Large intestine (tissue), 3 donors: ENCODE measurements at regions not wholly inside any gene's neighbourhood (a gene's known extent, or its start where the extent isn't known, plus 50 kb on each side); places are given as distances from the start of the nearest gene placed in this dataset.
A peak's percentile ranks its signal among the peaks of the same experiment; 100 is the strongest.

Source experiments
- DNase-seq, 2 donors: peaks; one replicate each; pipeline versions ENCODE4 v3.0.0 to v3.0.0-alpha.2; 2013
- H3K27ac ChIP-seq: one replicate; pipeline ENCODE4 v1.5.1; 2013; ENCODE audit warnings: low read length
- H3K27me3 ChIP-seq: 2 replicates; pipeline ENCODE4 v1.6.1; 2013; ENCODE audit warnings: low read length; ENCODE audit not compliant: control insufficient read depth, insufficient read depth
- H3K36me3 ChIP-seq: 2 replicates; pipeline ENCODE4 v1.6.1; 2013; ENCODE audit warnings: low read length; ENCODE audit not compliant: control insufficient read depth, insufficient read depth
- H3K4me1 ChIP-seq: one replicate; pipeline ENCODE4 v1.6.1; 2013; ENCODE audit warnings: low read length; ENCODE audit not compliant: control insufficient read depth, insufficient read depth
- H3K4me3 ChIP-seq: one replicate; pipeline ENCODE4 v1.5.1; 2013; ENCODE audit warnings: low read length
- H3K9me3 ChIP-seq: one replicate; pipeline ENCODE4 v1.6.1; 2013; ENCODE audit warnings: mild to moderate bottlenecking, low read depth, low read length, moderate library complexity; ENCODE audit not compliant: control insufficient read depth
- WGBS: methylation state at CpG from one replicate; pipeline ENCODE4 v1.1.5; 2013; ENCODE audit warnings: low lambda C conversion rate; ENCODE audit not compliant: insufficient coverage; 5-methylcytosine and 5-hydroxymethylcytosine counted together

GRCh38 chr1:229951856-229952534 is 115.0 kb upstream of the GALNT2 start:
- no peaks in the 10 kb centered on the region for H3K4me1 ChIP-seq
- no peak overlapping the region for H3K4me3 ChIP-seq
- H3K27me3 ChIP-seq: no peaks in the 10 kb centered on the region
- no peak overlapping the region for H3K27ac ChIP-seq
- no peak for DNase-seq
- WGBS: 100% methylated on average over 1 of the region's 2 CpGs
- no peaks in the 10 kb centered on the region for H3K36me3 ChIP-seq
- H3K9me3 ChIP-seq: no peaks in the 10 kb centered on the region

GRCh38 chr1:229952670-229953520 is 114.1 kb upstream of the GALNT2 start:
- Histone ChIP-seq H3K9me3 (no peaks in the 10 kb centered on the region), H3K4me3 (no peak overlapping the region), H3K27me3 (no peaks in the 10 kb centered on the region), H3K27ac (no peak overlapping the region), H3K36me3 (no peaks in the 10 kb centered on the region), H3K4me1 (no peaks in the 10 kb centered on the region)
- WGBS: no CpG with 5 or more reads among the region's 4 CpGs
- no peak for DNase-seq

GRCh38 chr1:229953736-229954326 is 113.2 kb upstream of the GALNT2 start:
- H3K9me3 ChIP-seq: no peaks in the 10 kb centered on the region
- H3K4me1 ChIP-seq: no peaks in the 10 kb centered on the region
- H3K27ac ChIP-seq: no peak overlapping the region
- no peaks in the 10 kb centered on the region for H3K36me3 ChIP-seq
- WGBS: 78% methylated on average over 1 of the region's 1 CpG
- H3K27me3 ChIP-seq: no peaks in the 10 kb centered on the region
- no peak for DNase-seq
- no peak overlapping the region for H3K4me3 ChIP-seq

GRCh38 chr1:229964281-229964680 is 102.8 kb upstream of the GALNT2 start:
- WGBS: no CpG with 5 or more reads among the region's 2 CpGs
- DNase-seq: no peak

GRCh38 chr1:229970714-229971113 is 96.3 kb upstream of the GALNT2 start:
- Histone ChIP-seq H3K9me3 (no peaks in the 10 kb centered on the region), H3K27me3 (peaks cover 4% of the 10 kb centered on the region), H3K27ac (no peak overlapping the region), H3K4me3 (no peak overlapping the region), H3K4me1 (no peaks in the 10 kb centered on the region), H3K36me3 (no peaks in the 10 kb centered on the region)
- no CpG with 5 or more reads among the region's 8 CpGs for WGBS
- no peak for DNase-seq

More at GRCh38 chr1:229964281-229964680, 102.8 kb upstream of the GALNT2 start:
- Histone ChIP-seq H3K4me1 (no peaks in the 10 kb centered on the region), H3K36me3 (no peaks in the 10 kb centered on the region), H3K27me3 (peaks cover 4% of the 10 kb centered on the region), H3K27ac (no peak overlapping the region), H3K9me3 (no peaks in the 10 kb centered on the region), H3K4me3 (no peak overlapping the region)

- no CpG with 5 or more reads among the region's 13 CpGs for WGBS
- no peaks in the 10 kb centered on the region for H3K27me3 ChIP-seq
- no peaks in the 10 kb centered on the region for H3K4me1 ChIP-seq
These were observed 95.9 kb upstream of the GALNT2 start for GRCh38 chr1:229971141-229971540.

GRCh38 chr1:229972600-229973296 is 94.3 kb upstream of the GALNT2 start:
- WGBS: no CpG with 5 or more reads among the region's 9 CpGs
- H3K27ac ChIP-seq: no peak overlapping the region
- no peak overlapping the region for H3K4me3 ChIP-seq
- peak in 1 of 2 donors; percentile 4 for DNase-seq
- H3K27me3 ChIP-seq: no peaks in the 10 kb centered on the region
- no peaks in the 10 kb centered on the region for H3K36me3 ChIP-seq
- no peaks in the 10 kb centered on the region for H3K4me1 ChIP-seq
- H3K9me3 ChIP-seq: no peaks in the 10 kb centered on the region

More at GRCh38 chr1:229971141-229971540, 95.9 kb upstream of the GALNT2 start:
- DNase-seq: no peak
- H3K4me3 ChIP-seq: no peak overlapping the region
- no peak overlapping the region for H3K27ac ChIP-seq
- no peaks in the 10 kb centered on the region for H3K9me3 ChIP-seq
- H3K36me3 ChIP-seq: no peaks in the 10 kb centered on the region

- H3K36me3 ChIP-seq: no peaks in the 10 kb centered on the region
- no peaks in the 10 kb centered on the region for H3K4me1 ChIP-seq
- WGBS: no CpG with 5 or more reads among the region's 4 CpGs
- no peak overlapping the region for H3K27ac ChIP-seq
- H3K27me3 ChIP-seq: no peaks in the 10 kb centered on the region
- peak in 1 of 2 donors; percentile 11 for DNase-seq
- H3K9me3 ChIP-seq: no peaks in the 10 kb centered on the region
- H3K4me3 ChIP-seq: no peak overlapping the region
These were observed 93.8 kb upstream of the GALNT2 start for GRCh38 chr1:229973297-229973612.

- 100% methylated on average over 1 of the region's 4 CpGs for WGBS
These were observed 92.0 kb upstream of the GALNT2 start for GRCh38 chr1:229975047-229975446.

GRCh38 chr1:229980009-229980408 is 87.0 kb upstream of the GALNT2 start:
- Histone ChIP-seq H3K4me3 (no peak overlapping the region), H3K27me3 (no peaks in the 10 kb centered on the region), H3K36me3 (no peaks in the 10 kb centered on the region), H3K9me3 (no peaks in the 10 kb centered on the region), H3K4me1 (no peaks in the 10 kb centered on the region), H3K27ac (no peak overlapping the region)
- DNase-seq: no peak
- WGBS: 17% methylated on average over 1 of the region's 2 CpGs

More at GRCh38 chr1:229975047-229975446, 92.0 kb upstream of the GALNT2 start:
- Histone ChIP-seq H3K4me1 (no peaks in the 10 kb centered on the region), H3K4me3 (no peak overlapping the region), H3K27ac (no peak overlapping the region), H3K9me3 (no peaks in the 10 kb centered on the region), H3K27me3 (no peaks in the 10 kb centered on the region), H3K36me3 (no peaks in the 10 kb centered on the region)
- no peak for DNase-seq
